Neural progenitor cell (in vitro differentiated cells): ENCODE measurements at regions not wholly inside any gene's neighbourhood (a gene's known extent, or its start where the extent isn't known, plus 50 kb on each side); places are given as distances from the start of the nearest gene placed in this dataset.

Experiments used
- EZH2phosphoT487 ChIP-seq: fragments of 200-600 bp; sonication (generic); IDR thresholded peaks from 2 replicates; pipeline ENCODE4 v1.6.1; 2017; ENCODE audit warnings: antibody characterized with exemption
- TF ChIP-seq, protein P1 (sequence below): fragments of 200-600 bp; sonication (generic); IDR thresholded peaks from 2 replicates; pipeline ENCODE4 v1.5.1; 2017; ENCODE audit warnings: antibody characterized with exemption, mild to moderate bottlenecking

DNA sequence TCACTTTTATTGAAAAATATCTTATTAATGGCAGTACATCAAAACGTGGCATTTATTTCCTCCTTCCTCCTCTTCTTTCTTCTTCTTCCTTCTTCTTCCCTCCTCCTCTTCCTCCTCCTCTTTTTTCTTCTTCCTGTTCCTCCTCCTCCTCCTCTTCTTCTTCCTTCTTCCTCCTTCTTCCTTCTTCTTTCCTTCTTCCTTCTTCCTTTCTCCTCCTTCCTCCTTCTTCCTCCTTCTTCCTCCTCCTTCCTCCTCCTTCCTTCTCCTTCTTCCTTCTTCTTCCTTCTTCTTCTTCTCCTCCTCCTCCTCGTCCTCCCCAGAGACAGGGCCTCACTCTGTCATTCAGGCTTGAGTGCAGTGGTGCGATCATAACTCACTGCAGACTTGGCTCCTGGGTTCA, 457.2 kb downstream of the AEBP2 start:
- TF ChIP-seq, protein P1, sequence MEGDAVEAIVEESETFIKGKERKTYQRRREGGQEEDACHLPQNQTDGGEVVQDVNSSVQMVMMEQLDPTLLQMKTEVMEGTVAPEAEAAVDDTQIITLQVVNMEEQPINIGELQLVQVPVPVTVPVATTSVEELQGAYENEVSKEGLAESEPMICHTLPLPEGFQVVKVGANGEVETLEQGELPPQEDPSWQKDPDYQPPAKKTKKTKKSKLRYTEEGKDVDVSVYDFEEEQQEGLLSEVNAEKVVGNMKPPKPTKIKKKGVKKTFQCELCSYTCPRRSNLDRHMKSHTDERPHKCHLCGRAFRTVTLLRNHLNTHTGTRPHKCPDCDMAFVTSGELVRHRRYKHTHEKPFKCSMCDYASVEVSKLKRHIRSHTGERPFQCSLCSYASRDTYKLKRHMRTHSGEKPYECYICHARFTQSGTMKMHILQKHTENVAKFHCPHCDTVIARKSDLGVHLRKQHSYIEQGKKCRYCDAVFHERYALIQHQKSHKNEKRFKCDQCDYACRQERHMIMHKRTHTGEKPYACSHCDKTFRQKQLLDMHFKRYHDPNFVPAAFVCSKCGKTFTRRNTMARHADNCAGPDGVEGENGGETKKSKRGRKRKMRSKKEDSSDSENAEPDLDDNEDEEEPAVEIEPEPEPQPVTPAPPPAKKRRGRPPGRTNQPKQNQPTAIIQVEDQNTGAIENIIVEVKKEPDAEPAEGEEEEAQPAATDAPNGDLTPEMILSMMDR: no peak
- TF ChIP-seq EZH2phosphoT487: no peak
